ENCODE measurements at regions not wholly inside any gene's neighbourhood (a gene's known extent, or its start where the extent isn't known, plus 50 kb on each side); places are given as distances from the start of the nearest gene placed in this dataset.

DNA sequence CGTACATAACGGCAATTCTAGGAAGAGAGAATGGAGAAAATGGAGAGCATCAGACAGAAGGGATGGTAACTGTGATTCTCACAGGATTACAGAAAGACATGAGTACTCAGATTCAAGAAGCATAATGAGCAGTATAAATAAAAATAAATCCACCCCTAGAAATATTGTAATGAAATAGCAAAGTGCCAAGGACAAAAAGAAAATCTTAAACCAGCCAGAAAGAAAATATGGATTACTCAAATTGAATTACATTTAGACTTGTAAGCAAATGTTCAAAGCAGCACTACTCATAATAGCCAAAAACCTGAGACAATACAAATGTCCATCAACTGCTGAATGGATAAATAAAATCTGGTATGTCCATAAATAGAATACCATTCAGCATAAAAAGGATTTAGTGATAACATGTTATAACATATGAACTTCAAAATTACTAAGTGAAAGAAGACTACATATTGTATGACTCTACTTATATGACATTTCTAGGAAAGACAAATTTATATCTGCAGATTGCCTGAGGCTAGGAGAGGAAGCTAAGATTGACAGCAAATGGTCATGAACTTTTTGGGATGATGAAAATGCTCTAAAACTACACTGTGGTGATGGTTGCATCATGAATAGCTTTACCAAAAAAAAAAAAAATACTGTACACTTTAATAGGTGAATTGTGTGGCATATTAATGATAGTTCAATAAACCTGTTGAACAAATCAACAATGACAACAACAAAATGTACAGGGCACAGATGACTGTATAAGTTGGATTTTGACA lies 63.4 kb upstream of the SPTBN1 start:
- no peak for DNase-seq

GRCh38 chr2:54394392-54394791 lies 61.7 kb upstream of the SPTBN1 start:
- DNase-seq = peak; percentile 28

DNA sequence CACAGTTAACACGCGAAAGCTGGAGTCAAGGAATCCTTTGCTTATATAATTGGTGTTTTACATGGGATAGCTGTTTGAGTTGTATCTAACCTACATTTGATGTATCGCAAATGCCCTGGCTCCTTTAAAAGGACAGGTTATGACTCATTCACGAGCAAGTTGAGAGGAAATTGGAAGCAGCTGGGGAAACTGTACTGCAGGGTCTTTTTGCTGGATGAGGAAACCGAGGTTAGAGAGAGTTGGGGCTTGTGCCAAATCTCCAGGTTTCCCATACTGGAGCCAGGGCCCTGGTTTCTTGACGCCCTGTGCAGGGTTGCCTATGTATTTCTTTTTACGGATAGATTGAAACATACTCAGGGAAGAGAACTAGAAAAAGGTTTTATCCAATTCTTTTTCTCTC lies 60.0 kb upstream of the SPTBN1 start:
- no peak for DNase-seq

DNA sequence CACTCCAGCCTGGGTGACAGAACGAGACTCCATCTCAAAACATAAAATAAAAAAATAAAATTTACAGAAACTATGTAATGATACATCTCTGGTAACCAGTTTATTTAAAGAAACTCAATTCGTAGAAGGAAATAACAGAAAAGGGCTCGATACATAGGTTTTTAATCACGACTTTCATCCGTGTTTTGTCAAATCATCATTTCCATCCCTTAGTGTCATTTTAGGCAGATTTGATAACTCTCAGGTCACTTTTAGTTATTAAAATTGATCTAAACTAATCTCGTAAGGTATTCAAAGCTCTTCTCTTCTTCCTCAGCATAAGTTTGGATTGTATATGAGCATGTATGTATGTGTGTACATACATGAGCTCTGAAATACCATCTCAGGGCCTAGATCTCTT lies 59.3 kb upstream of the SPTBN1 start:
- DNase-seq = no peak

GRCh38 chr2:54397426-54397825 lies 58.7 kb upstream of the SPTBN1 start:
- DNase-seq = no peak

DNA sequence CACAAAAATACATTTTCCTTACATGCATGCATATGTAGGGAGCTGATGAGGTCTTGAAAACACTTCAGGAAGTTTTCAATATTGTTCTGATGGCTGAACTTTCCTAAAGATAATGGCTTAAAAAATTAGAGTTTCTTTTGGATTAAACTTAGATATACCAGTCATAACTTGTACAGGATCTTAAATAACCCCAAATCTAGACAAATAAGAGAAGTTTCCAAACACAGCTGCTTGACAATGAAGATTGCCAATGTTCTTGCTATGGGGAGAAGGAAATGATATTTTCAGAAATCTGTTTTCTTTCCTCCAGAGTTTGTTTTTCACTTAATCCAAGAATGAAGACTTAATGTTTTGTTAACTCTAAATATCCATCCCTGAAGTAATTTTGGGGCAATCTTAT lies 54.6 kb upstream of the SPTBN1 start:
- no peak for DNase-seq

- no peak for DNase-seq
These were observed 53.8 kb upstream of the SPTBN1 start for GRCh38 chr2:54402350-54402749.

DNA sequence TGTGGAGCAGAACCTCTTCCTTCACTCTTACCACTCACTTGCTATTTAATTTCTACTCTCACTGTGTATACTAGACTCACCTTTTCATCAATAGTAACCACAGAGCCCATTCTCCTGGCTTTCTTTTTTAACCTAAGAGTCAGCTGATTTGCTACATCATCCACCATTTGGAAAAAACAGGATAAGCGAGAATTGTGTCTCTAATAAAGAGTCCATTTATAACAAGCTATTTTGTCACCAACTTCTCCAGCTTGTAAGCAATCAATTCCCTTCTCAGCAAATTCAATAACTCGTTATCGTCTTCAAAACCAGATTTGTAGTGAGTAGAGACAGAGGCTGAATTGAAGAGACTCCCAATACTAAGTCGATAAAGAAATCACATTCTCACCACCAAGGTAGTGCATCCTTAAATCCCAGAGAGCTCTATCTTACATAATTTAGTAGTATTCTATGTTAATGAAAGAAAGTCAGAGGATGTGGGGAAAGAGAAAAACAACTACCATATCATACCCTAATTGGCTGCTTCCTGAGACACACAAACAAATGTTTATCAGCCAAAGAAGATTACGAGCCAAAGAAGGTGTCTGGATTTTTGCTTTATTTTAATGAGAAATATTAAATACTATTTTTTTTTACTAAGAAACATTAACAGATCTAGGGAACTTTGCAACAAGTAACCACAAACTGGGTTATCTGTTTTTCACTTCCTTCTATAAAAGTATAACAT lies 52.5 kb upstream of the SPTBN1 start:
- DNase-seq = no peak

- no peak for DNase-seq
These were observed 51.9 kb upstream of the SPTBN1 start for GRCh38 chr2:54404270-54404669.

DNA sequence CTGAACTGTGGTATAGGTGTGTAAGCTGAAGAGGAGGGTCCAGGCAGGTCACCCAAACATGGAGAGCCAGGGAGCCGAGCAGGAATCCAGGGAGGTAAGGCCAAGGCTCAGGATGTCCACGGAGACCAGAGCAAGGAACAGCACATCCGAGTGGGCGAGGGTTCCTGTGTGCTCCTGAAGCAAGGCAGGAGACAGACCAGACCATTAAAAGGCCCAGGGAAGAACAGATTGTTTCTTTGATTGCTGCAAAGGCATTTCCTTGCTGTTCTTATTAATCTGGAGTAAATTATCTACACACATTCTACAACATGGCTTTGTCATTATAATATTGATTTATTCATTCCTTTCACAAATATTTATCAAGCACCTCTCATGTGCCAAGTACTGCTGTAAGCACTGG lies 50.1 kb upstream of the SPTBN1 start:
- no peak for DNase-seq
